NCI-H1092 (cell line): ENCODE measurements at regions not wholly inside any gene's neighbourhood (a gene's known extent, or its start where the extent isn't known, plus 50 kb on each side); places are given as distances from the start of the nearest gene placed in this dataset.
A peak's percentile ranks its signal among the peaks of the same experiment; 100 is the strongest.
"Not testable (repeated sequence)": the region's sequence is repeated elsewhere in the genome, so short reads cannot be mapped to it uniquely, and the experiment has no call there.

ENCODE experiments used
- DNase-seq: peaks from one replicate; lab custom pipeline; 2025; lab: John Stamatoyannopoulos, UW

GRCh38 chr7:23938215-23938614 lies 228.2 kb downstream of the STK31 start:
- no peak for DNase-seq

GRCh38 chr7:23938937-23939552 lies 229.0 kb downstream of the STK31 start:
- peak; percentile 5 for DNase-seq

GRCh38 chr7:23939747-23940146 lies 229.7 kb downstream of the STK31 start:
- DNase-seq = not testable (repeated sequence)

GRCh38 chr7:23941551-23941950 lies 231.5 kb downstream of the STK31 start:
- DNase-seq = no peak

- no peak for DNase-seq
Measured at GRCh38 chr7:23942032-23942431, 232.0 kb downstream of the STK31 start.

GRCh38 chr7:23944131-23944530 lies 234.1 kb downstream of the STK31 start:
- DNase-seq = no peak

- no peak for DNase-seq
Measured at GRCh38 chr7:23945472-23945871, 235.5 kb downstream of the STK31 start.

DNA sequence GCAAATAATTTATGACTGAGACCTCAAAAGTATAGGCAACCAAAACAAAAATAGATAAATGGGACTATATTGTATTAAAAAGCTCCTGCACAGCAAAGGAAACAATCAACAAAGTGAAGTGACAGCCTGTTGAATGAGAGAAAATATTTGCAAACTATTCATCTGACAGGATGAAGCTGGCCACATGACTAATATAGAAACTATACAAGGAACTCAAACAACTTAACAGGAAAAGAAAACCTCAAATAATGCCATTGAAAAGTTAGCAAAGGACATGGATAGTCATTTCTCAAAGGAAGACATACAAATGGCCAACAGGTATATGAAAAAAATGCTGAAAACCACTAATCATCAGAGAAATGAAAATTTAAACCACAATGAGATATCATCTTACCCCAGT lies 245.1 kb downstream of the STK31 start:
- no peak for DNase-seq

- no peak for DNase-seq
Measured at GRCh38 chr7:23955600-23956149, 245.7 kb downstream of the STK31 start.

DNA sequence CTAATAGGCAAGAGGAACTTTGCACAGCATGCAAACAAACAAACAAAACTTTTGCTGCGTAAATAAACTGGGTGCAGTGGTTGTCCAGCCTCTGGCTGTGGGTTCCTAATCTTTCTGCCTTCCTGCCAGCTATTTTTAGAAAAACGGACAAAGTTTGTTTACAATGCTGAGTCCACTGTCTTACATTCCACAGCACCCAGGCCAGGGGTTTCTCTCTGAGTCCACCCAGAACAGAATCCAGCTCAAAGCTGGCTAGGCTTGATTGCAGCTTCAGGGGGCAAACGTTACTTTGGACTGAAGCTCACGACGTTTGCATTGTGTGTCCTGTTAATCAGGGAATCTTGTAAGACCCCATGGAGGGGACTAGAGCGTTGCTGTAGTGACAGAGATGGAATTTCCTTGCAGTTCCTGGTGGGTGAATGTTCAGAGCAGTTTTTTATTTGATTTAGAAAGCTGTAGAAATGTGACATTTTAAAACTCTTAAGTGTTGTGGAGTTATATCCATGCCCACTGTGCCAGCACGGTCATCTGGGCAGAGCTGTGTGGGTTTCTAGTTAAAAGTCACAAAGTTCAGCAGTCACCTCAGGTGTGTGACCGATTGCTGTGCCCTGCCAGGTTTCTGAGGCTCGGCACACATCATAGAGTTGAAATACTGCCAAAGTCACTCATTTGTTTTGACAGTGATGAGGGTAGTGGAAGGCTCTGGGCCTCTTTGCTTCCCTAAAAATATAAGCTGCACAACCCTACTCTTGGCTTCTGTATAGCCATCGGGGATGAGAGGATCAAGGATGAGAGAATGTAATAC lies 247.0 kb downstream of the STK31 start:
- no peak for DNase-seq

DNA sequence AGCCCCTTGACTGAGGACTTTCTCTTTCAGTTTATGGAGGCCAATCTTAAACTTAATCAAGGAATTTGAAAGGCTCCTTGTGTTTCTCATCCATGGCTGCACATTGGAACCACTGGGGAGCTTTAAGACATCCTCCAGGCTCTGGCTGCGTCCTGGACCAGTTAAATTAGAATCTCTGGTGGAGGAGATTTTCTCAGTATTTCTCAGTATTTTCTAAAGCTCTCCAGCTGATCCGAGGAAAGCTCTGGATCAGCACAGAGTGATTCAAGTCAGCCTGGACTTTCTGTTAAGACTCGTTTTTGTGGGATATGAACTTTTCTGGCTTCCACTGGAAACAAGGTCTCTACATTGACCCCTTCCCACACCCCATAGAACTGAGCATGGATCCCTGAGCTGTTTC lies 249.8 kb downstream of the STK31 start:
- DNase-seq = no peak

GRCh38 chr7:23960361-23960760 lies 250.3 kb downstream of the STK31 start:
- no peak for DNase-seq

DNA sequence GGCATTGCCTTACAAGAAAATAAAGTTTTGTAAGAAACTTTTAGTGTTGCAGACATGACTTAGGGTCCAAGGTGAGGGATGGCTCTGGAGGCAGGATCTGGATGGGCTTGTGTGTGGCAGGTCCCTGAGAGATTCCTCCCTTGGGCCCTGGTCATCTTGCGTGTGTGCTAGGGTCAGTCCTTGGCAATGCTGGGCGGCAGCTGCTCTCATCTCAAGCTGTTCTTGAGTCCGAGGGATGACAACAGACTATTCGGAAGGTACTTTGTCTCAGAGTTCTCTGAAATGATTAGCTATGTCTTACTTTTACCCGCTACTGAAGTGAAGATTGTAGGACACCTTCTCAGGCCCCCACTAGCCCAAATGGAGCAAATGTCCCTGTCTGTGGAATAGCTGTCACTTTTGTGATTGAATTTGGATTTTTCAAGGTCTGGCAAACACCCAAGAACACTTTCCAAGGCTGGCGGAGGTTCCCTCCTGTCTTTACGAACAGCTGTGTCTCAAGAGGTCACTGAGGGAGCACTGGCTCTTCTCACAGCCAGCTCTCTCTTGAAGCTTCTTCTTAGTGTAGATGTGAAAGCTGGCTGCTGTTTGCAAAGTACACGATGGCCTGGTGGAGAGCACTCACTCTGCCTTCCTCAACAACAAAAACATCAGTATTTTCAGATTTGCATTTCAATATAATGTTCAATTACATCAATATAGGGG lies 253.6 kb downstream of the STK31 start:
- no peak for DNase-seq

GRCh38 chr7:23964715-23965114 lies 254.7 kb downstream of the STK31 start:
- no peak for DNase-seq

DNA sequence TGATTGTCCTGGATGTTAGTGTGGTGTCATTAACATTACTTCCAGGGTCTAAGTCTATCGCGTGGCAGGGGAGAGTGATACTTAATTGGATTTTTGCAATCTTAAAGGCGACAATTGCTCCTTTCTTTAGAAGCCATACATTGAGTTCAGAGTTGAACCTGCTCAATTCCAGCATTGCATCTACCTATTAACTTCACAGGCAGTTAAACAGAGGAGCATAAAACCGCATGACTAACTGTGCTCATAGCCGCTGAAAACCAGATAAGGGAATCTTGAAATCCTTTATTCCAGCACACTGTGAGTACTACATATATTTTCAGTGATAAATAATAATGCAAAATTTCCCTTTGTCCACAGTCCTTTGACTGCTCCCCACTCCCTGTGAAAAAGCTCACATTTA lies 255.3 kb downstream of the STK31 start:
- DNase-seq = no peak

DNA sequence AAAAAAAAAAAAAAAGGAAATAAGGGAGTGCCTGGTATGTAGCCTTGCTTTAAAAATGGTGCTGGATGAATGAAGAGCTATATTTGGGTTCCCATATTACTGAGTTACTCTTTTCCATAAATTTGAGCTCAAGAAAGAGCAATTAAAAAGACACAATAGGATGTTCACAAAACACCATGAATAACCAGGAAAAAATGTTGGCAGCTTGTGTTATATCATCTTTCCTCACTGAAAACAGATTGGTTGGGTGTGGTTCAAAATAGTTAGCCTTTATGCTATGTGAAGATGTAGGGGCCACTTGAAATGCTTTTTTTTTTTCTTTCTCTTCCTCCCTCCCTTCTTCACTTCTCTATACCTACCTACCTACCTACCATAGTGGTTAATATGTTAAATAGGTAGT lies 256.9 kb downstream of the STK31 start:
- DNase-seq = no peak

DNA sequence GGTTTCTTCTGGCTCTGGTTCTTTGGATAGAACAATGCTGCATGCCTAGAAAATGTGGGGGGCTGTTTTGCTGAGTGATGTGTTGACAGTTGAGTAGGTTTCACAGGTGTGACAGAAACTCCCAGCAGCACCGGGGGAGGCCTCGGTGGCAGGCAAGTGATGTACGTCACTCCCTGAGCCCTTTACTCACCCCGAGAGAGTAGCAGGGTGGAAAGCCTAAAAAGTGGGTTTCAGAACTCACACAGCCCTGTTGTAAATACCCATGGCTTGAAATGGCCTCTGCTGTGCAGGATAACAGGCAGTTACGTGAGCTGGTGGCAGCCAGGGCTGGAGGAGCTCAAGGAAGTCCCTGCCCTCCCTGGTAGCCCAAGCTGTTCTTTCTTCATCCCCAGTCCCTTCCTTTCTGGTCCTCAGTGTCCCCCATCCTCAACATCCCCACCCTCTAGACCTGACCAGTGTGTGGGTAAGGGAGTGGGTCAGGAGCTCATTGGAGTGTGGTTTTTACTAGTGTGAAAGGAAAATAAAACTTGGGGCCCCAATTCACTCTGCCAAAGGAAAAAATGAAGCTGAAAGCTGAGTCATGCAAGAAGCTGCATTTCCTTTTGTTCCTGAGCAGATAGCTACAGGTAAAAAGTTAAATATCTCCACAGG lies 258.1 kb downstream of the STK31 start:
- no peak for DNase-seq

- no peak for DNase-seq
Measured at GRCh38 chr7:23968791-23969190, 258.8 kb downstream of the STK31 start.

GRCh38 chr7:23969443-23969842 lies 259.4 kb downstream of the STK31 start:
- DNase-seq = no peak

GRCh38 chr7:23970193-23970592 lies 260.2 kb downstream of the STK31 start:
- no peak for DNase-seq

DNA sequence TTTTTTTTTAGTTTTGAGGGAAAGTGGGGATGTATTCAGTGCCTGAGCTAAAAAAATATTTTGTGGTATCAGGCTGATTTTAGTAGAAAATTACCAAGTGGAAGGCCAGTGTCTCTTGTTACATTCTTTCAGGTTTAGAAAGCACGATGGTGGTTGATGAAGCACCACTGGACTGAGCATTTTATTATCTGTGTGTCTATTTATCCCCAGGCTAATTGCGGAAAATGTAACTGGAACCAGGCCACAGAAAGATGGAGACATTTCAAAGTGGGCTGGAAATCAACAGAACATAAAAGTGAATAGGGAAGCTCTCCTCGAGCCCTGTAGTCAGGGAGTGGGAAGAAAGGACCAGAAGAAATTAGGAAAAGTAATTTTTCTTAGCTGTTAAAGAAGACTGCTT lies 261.0 kb downstream of the STK31 start:
- no peak for DNase-seq

GRCh38 chr7:23972057-23972456 lies 262.0 kb downstream of the STK31 start:
- DNase-seq = no peak
